CD14-positive monocyte (primary cell): ENCODE measurements at regions not wholly inside any gene's neighbourhood (a gene's known extent, or its start where the extent isn't known, plus 50 kb on each side); places are given as distances from the start of the nearest gene placed in this dataset.

Source experiments
- DNase-seq, 3 donors: peaks; one replicate each; pipeline ENCODE4 v3.0.0-alpha.2; 2011 to 2022
- H2AFZ ChIP-seq: 2 replicates; pipeline ENCODE4 v1.6.0; 2012; ENCODE audit warnings: mild to moderate bottlenecking, low read depth, low read length, inconsistent platforms; ENCODE audit not compliant: insufficient read depth, poor library complexity, severe bottlenecking
- H3K27ac ChIP-seq, 2 donors: 1 replicate in 1 of 2; 2 replicates in 1 of 2; pipeline ENCODE4 v1.5.1; 2012 to 2013; ENCODE audit warnings: low read length in 2 of 2, control low read depth in 1 of 2, inconsistent platforms in 1 of 2, low read depth in 1 of 2, mild to moderate bottlenecking in 1 of 2
- H3K27me3 ChIP-seq, 2 donors: one replicate each; pipeline versions ENCODE4 v1.6.0 to v1.6.1; 2011 to 2013; ENCODE audit warnings: low read length in 2 of 2; ENCODE audit not compliant: control insufficient read depth in 2 of 2, insufficient read depth in 2 of 2
- H3K36me3 ChIP-seq, 2 donors: replicated peaks in 1 of 2; 1 replicate in 1 of 2; 2 replicates in 1 of 2; pipeline versions ENCODE4 v1.5.1 to v1.6.1; 2012 to 2013; ENCODE audit warnings: low read length in 2 of 2, control low read depth in 1 of 2, inconsistent platforms in 1 of 2, mild to moderate bottlenecking in 1 of 2; ENCODE audit not compliant: insufficient read depth in 2 of 2, control insufficient read depth in 1 of 2
- H3K4me1 ChIP-seq, 2 donors: 1 replicate in 1 of 2; 2 replicates in 1 of 2; pipeline versions ENCODE4 v1.5.1 to v1.6.1; 2012 to 2013; ENCODE audit warnings: low read length in 2 of 2, control low read depth in 1 of 2, inconsistent platforms in 1 of 2, mild to moderate bottlenecking in 1 of 2, moderate library complexity in 1 of 2; ENCODE audit not compliant: insufficient read depth in 2 of 2, control insufficient read depth in 1 of 2
- H3K4me2 ChIP-seq: replicated peaks from 2 replicates; pipeline ENCODE3; 2012; ENCODE audit warnings: low read length, moderate library complexity, mild to moderate bottlenecking; ENCODE audit not compliant: poor library complexity, severe bottlenecking; ENCODE audit errors: extremely low read depth
- H3K4me3 ChIP-seq, 3 experiments: fragments of 200-600 bp in 1 of 3; sonication (generic) in 1 of 3; replicated peaks in 1 of 3; 1 replicate in 2 of 3; 2 replicates in 1 of 3; pipeline ENCODE4 v1.5.1; 2011 to 2013; ENCODE audit warnings: low read length in 3 of 3, mild to moderate bottlenecking in 3 of 3, control low read depth in 2 of 3, low read depth in 2 of 3, inconsistent platforms in 1 of 3, moderate library complexity in 1 of 3
- H3K79me2 ChIP-seq: 2 replicates; pipeline ENCODE4 v1.6.0; 2012; ENCODE audit warnings: mild to moderate bottlenecking, control low read depth, inconsistent platforms, low read length, moderate library complexity; ENCODE audit not compliant: insufficient read depth
- H3K9ac ChIP-seq: 2 replicates; pipeline ENCODE4 v1.6.0; 2017; ENCODE audit warnings: low read length, mild to moderate bottlenecking; ENCODE audit not compliant: insufficient read depth, poor library complexity, severe bottlenecking
- H3K9me3 ChIP-seq, 2 donors: replicated peaks in 1 of 2; 1 replicate in 1 of 2; 2 replicates in 1 of 2; pipeline versions ENCODE4 v1.5.1 to v1.6.1; 2012 to 2013; ENCODE audit warnings: low read length in 2 of 2, control low read depth in 1 of 2; ENCODE audit not compliant: control insufficient read depth in 1 of 2, insufficient read depth in 1 of 2
- H4K20me1 ChIP-seq: 2 replicates; pipeline ENCODE4 v1.6.0; 2012; ENCODE audit warnings: mild to moderate bottlenecking, low read length, control low read depth, moderate library complexity; ENCODE audit not compliant: insufficient read depth
- H3K27ac Mint-ChIP-seq, 7 donors: one replicate each; pipeline ENCODE4 v1.8.0; 2020; ENCODE audit warnings: mild to moderate bottlenecking in 7 of 7, mixed read lengths in 7 of 7, moderate library complexity in 6 of 7, inconsistent platforms in 2 of 7
- H3K27me3 Mint-ChIP-seq, 3 donors: one replicate each; pipeline ENCODE4 v1.8.0; 2021 to 2022; ENCODE audit warnings: low read depth in 3 of 3, mild to moderate bottlenecking in 3 of 3, mixed read lengths in 3 of 3, moderate library complexity in 3 of 3, inconsistent platforms in 1 of 3
- H3K36me3 Mint-ChIP-seq, 2 donors: one replicate each; pipeline ENCODE4 v1.8.0; 2020; ENCODE audit warnings: mixed read lengths in 2 of 2, inconsistent platforms in 1 of 2, mild to moderate bottlenecking in 1 of 2
- H3K4me1 Mint-ChIP-seq: one replicate; pipeline ENCODE4 v1.8.0; 2020; ENCODE audit warnings: mild to moderate bottlenecking, mixed read lengths
- H3K4me3 Mint-ChIP-seq, 2 donors: one replicate each; pipeline ENCODE4 v1.8.0; 2020; ENCODE audit warnings: mild to moderate bottlenecking in 2 of 2, mixed read lengths in 2 of 2, moderate library complexity in 1 of 2
- H3K9me3 Mint-ChIP-seq, 7 donors: one replicate each; pipeline ENCODE4 v1.8.0; 2020 to 2022; ENCODE audit warnings: mixed read lengths in 7 of 7, mild to moderate bottlenecking in 6 of 7, moderate library complexity in 6 of 7, inconsistent platforms in 2 of 7
- CTCF ChIP-seq: fragments of 200-600 bp; IDR thresholded peaks from one replicate; pipeline ENCODE4 v1.8.0; 2022; ENCODE audit warnings: antibody characterized with exemption, mild to moderate bottlenecking
- WGBS: methylation state at CpG from one replicate; pipeline ENCODE4 v1.1.5; 2013; ENCODE audit warnings: missing lambda C conversion rate; ENCODE audit not compliant: insufficient coverage; 5-methylcytosine and 5-hydroxymethylcytosine counted together
- intact Hi-C, 2 donors: fragments of 100-400 bp; cut with micrococcal nuclease; formaldehyde crosslinking; loops; one replicate each; pipeline versions ENCODE4 v1.15.0 to v1.15.1; 2023

GRCh38 chr4:1473718-1474117 lies 67.5 kb upstream of the NKX1-1 start:
- no peaks in the 10 kb centered on the region for H3K36me3 ChIP-seq
- no peak overlapping the region for H2AFZ ChIP-seq
- Mint-ChIP-seq H3K4me3 (no peak overlapping the region), H3K27ac (no peak overlapping the region), H3K9me3 (peaks cover 0 to 10% (median 4%) of the 10 kb centered on the region in 7 donors), H3K4me1 (no peaks in the 10 kb centered on the region), H3K27me3 (peaks cover 16 to 27% (median 20%) of the 10 kb centered on the region in 3 donors), H3K36me3 (no peaks in the 10 kb centered on the region)
- no peak overlapping the region for H3K9ac ChIP-seq
- 90% methylated on average over 8 of the region's 8 CpGs for WGBS
- H3K4me3 ChIP-seq: no peak overlapping the region
- H3K27ac ChIP-seq: no peak overlapping the region
- DNase-seq: no peak
- H3K4me1 ChIP-seq: no peaks in the 10 kb centered on the region
- TF ChIP-seq CTCF: no peak
- H3K4me2 ChIP-seq: no peak overlapping the region
- H4K20me1 ChIP-seq: no peaks in the 10 kb centered on the region
- peaks cover 0 to 7% of the 10 kb centered on the region in 2 donors for H3K9me3 ChIP-seq
- no peaks in the 10 kb centered on the region for H3K79me2 ChIP-seq
- H3K27me3 ChIP-seq: peaks cover 0 to 14% of the 10 kb centered on the region in 2 donors
- intact Hi-C loops: no loop called here

DNA sequence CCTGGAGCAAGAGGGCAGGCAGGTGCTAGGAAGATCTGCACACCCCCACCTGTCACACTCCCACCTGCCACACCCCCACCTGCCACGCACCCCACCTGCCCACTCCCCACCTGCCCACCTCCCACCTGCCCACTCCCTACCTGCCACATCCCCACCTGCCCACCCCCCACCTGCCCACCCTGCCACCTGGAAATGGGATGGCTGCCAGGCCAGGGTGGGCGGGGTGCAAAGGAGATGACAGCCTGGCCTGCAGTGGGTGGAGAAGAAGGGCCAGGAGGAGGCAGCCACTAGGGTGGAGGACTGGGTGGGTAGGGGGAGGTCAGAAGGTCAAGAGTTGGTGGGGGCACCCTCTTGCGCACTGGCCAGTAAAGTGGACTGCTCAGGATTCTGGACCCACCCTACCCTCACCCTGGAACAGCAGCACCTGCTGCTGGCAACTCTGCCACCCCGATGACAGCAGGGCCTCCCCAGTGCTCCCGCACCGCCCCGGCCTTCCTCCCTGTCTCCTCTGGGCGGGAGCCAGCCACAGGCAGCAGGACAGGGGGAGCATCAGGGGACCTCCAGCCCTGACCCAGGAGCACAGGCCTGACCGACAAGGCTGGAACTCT lies 66.8 kb upstream of the NKX1-1 start:
- H3K4me3 Mint-ChIP-seq: no peak overlapping the region
- intact Hi-C loops: no loop called here

More for the DNA sequence above, 66.8 kb upstream of the NKX1-1 start:
- Mint-ChIP-seq H3K4me1 (no peaks in the 10 kb centered on the region), H3K27ac (no peak overlapping the region), H3K36me3 (no peaks in the 10 kb centered on the region), H3K27me3 (peaks cover 17 to 27% (median 20%) of the 10 kb centered on the region in 3 donors), H3K9me3 (peaks cover 0 to 13% (median 5%) of the 10 kb centered on the region in 7 donors)
- H2AFZ ChIP-seq: no peak overlapping the region
- 88% methylated on average over 6 of the region's 9 CpGs for WGBS
- no peak overlapping the region for H3K9ac ChIP-seq
- no peaks in the 10 kb centered on the region for H3K4me1 ChIP-seq
- peaks cover 0 to 7% of the 10 kb centered on the region in 2 donors for H3K9me3 ChIP-seq
- H3K27ac ChIP-seq: no peak overlapping the region
- DNase-seq: no peak
- H3K4me2 ChIP-seq: no peak overlapping the region
- peaks cover 0 to 14% of the 10 kb centered on the region in 2 donors for H3K27me3 ChIP-seq
- H3K4me3 ChIP-seq: no peak overlapping the region
- no peak for TF ChIP-seq CTCF
- H3K36me3 ChIP-seq: no peaks in the 10 kb centered on the region
- no peaks in the 10 kb centered on the region for H4K20me1 ChIP-seq
- no peaks in the 10 kb centered on the region for H3K79me2 ChIP-seq
